Stomach (tissue), 4 donors: ENCODE measurements at regions not wholly inside any gene's neighbourhood (a gene's known extent, or its start where the extent isn't known, plus 50 kb on each side); places are given as distances from the start of the nearest gene placed in this dataset.

ENCODE experiments used
- CTCF ChIP-seq, 7 experiments: fragments of 450-650 bp in 4 of 7; fragments of 200-600 bp in 3 of 7; sonication (generic) in 3 of 7; IDR thresholded peaks; one replicate each; pipeline ENCODE4 v1.5.1; 2016 to 2019; ENCODE audit warnings: antibody characterized with exemption in 7 of 7, control low read depth in 2 of 7, mild to moderate bottlenecking in 1 of 7
- EP300 ChIP-seq: sonication (generic); formaldehyde crosslinking; IDR thresholded peaks from one replicate; pipeline ENCODE4 v1.6.1; 2017; ENCODE audit warnings: antibody characterized with exemption

GRCh38 chr7:45417268-45417667 is 156.9 kb upstream of the ADCY1 start:
- no peak for TF ChIP-seq CTCF (IDR thresholded peaks at IDR 0.05)
- no peak for TF ChIP-seq EP300
